HEK293T (cell line): ENCODE measurements at regions not wholly inside any gene's neighbourhood (a gene's known extent, or its start where the extent isn't known, plus 50 kb on each side); places are given as distances from the start of the nearest gene placed in this dataset.

Experiments
- CTCF ChIA-PET: fragments of 350-600 bp; formaldehyde crosslinking; extraction: SDS; loops from one replicate; lab custom pipeline; 2021; ENCODE audit warnings: antibody characterized with exemption, inconsistent platforms; lab: Yijun Ruan, JAX
- POLR2A ChIA-PET: fragments of 350-600 bp; formaldehyde crosslinking; extraction: SDS; loops from one replicate; lab custom pipeline; 2020; ENCODE audit warnings: antibody characterized with exemption, inconsistent platforms; lab: Yijun Ruan, JAX
- DNase-seq: peaks from one replicate; pipeline ENCODE4 v3.0.0; 2012; ENCODE audit warnings: mixed read lengths; ENCODE audit errors: extremely low spot score
- ARNT ChIP-seq: fragments of 450-650 bp; IDR thresholded peaks from 2 replicates; pipeline ENCODE4 v1.6.1; 2017; ENCODE audit warnings: mild to moderate bottlenecking
- BHLHE40 ChIP-seq: fragments of 450-650 bp; IDR thresholded peaks from 2 replicates; pipeline ENCODE4 v1.6.1; 2016; ENCODE audit warnings: mild to moderate bottlenecking, moderate library complexity, borderline replicate concordance
- CTBP1 ChIP-seq: fragments of 450-650 bp; IDR thresholded peaks from 2 replicates; pipeline ENCODE4 v1.6.1; 2016; ENCODE audit warnings: borderline replicate concordance
- ELF4 ChIP-seq: fragments of 450-650 bp; IDR thresholded peaks from 2 replicates; pipeline ENCODE4 v1.6.1; 2017; ENCODE audit warnings: antibody characterized with exemption
- FOXA1 ChIP-seq: fragments of 450-650 bp; IDR thresholded peaks from 2 replicates; pipeline ENCODE4 v1.6.1; 2016; ENCODE audit warnings: mild to moderate bottlenecking
- FOXK2 ChIP-seq: fragments of 450-650 bp; IDR thresholded peaks from 2 replicates; pipeline ENCODE4 v1.6.1; 2016; ENCODE audit warnings: mild to moderate bottlenecking
- FOXM1 ChIP-seq: fragments of 450-650 bp; IDR thresholded peaks from 2 replicates; pipeline ENCODE4 v1.6.1; 2017; ENCODE audit warnings: mild to moderate bottlenecking, borderline replicate concordance
- HDGF ChIP-seq: fragments of 450-650 bp; IDR thresholded peaks from 2 replicates; pipeline ENCODE4 v1.6.1; 2017; ENCODE audit warnings: antibody characterized with exemption, borderline replicate concordance
- L3MBTL2 ChIP-seq: fragments of 450-650 bp; conservative IDR thresholded peaks from 2 replicates; pipeline ENCODE4 v1.6.1; 2016; ENCODE audit warnings: mild to moderate bottlenecking
- LEF1 ChIP-seq: fragments of 450-650 bp; IDR thresholded peaks from 2 replicates; pipeline ENCODE4 v1.6.1; 2017; ENCODE audit warnings: mild to moderate bottlenecking, borderline replicate concordance
- NFRKB ChIP-seq: fragments of 450-650 bp; IDR thresholded peaks from 2 replicates; pipeline ENCODE4 v1.6.1; 2016; ENCODE audit warnings: mild to moderate bottlenecking, moderate library complexity
- PKNOX1 ChIP-seq: fragments of 450-650 bp; IDR thresholded peaks from 2 replicates; pipeline ENCODE4 v1.6.1; 2016
- SP1 ChIP-seq: fragments of 450-650 bp; IDR thresholded peaks from 2 replicates; pipeline ENCODE4 v1.6.1; 2017
- SUZ12 ChIP-seq: fragments of 450-650 bp; IDR thresholded peaks from 2 replicates; pipeline ENCODE4 v1.6.1; 2016; ENCODE audit warnings: mild to moderate bottlenecking
- TARDBP ChIP-seq: fragments of 450-650 bp; IDR thresholded peaks from 2 replicates; pipeline ENCODE4 v1.6.1; 2016
- ZNF384 ChIP-seq: fragments of 450-650 bp; IDR thresholded peaks from 2 replicates; pipeline ENCODE4 v1.6.1; 2016

GRCh38 chr13:23488442-23488841 lies 54.9 kb upstream of the SACS start:
- no peak for TF ChIP-seq FOXM1
- TF ChIP-seq FOXK2: no peak
- no peak for TF ChIP-seq BHLHE40
- TF ChIP-seq LEF1: no peak
- no peak for TF ChIP-seq L3MBTL2
- TF ChIP-seq ZNF384: no peak
- ChIA-PET POLR2A (no interaction called here), CTCF (no interaction called here)
- no peak for DNase-seq

- ChIA-PET CTCF (no interaction called here), POLR2A (no interaction called here)
- DNase-seq: no peak
- TF ChIP-seq SP1: no peak
- no peak for TF ChIP-seq FOXK2
- TF ChIP-seq BHLHE40: no peak
- TF ChIP-seq NFRKB: no peak
- TF ChIP-seq ZNF384: no peak
- TF ChIP-seq LEF1: no peak
These were observed 62.8 kb upstream of the SACS start for GRCh38 chr13:23496255-23496654.

GRCh38 chr13:23497191-23497590 lies 63.7 kb upstream of the SACS start:
- no peak for DNase-seq
- ChIA-PET CTCF (no interaction called here), POLR2A (no interaction called here)
- TF ChIP-seq TARDBP: no peak
- TF ChIP-seq BHLHE40: no peak
- no peak for TF ChIP-seq NFRKB
- TF ChIP-seq PKNOX1: no peak
- TF ChIP-seq CTBP1: no peak
- no peak for TF ChIP-seq LEF1
- no peak for TF ChIP-seq SUZ12
- TF ChIP-seq L3MBTL2: no peak
- no peak for TF ChIP-seq SP1
- no peak for TF ChIP-seq ELF4
- no peak for TF ChIP-seq ZNF384
- TF ChIP-seq HDGF: no peak
- no peak for TF ChIP-seq FOXA1
- no peak for TF ChIP-seq ARNT
- no peak for TF ChIP-seq FOXK2

- ChIA-PET CTCF (no interaction called here), POLR2A (no interaction called here)
- no peak for TF ChIP-seq PKNOX1
- no peak for TF ChIP-seq FOXM1
- TF ChIP-seq LEF1: no peak
- no peak for TF ChIP-seq SP1
- no peak for TF ChIP-seq SUZ12
- no peak for TF ChIP-seq CTBP1
- no peak for TF ChIP-seq ZNF384
- TF ChIP-seq BHLHE40: no peak
- no peak for TF ChIP-seq FOXK2
- no peak for TF ChIP-seq ELF4
- TF ChIP-seq NFRKB: no peak
- no peak for TF ChIP-seq FOXA1
- no peak for TF ChIP-seq L3MBTL2
- TF ChIP-seq TARDBP: no peak
- TF ChIP-seq HDGF: no peak
- TF ChIP-seq ARNT: no peak
- DNase-seq: no peak
These were observed 67.3 kb upstream of the SACS start for GRCh38 chr13:23500849-23501248.

GRCh38 chr13:23504180-23504579 lies 66.0 kb upstream of the TNFRSF19 start:
- no peak for TF ChIP-seq LEF1
- TF ChIP-seq SUZ12: no peak
- TF ChIP-seq FOXM1: no peak
- TF ChIP-seq FOXA1: no peak
- no peak for TF ChIP-seq ARNT
- TF ChIP-seq NFRKB: no peak
- TF ChIP-seq L3MBTL2: no peak
- TF ChIP-seq SP1: no peak
- TF ChIP-seq HDGF: no peak
- TF ChIP-seq FOXK2: no peak
- no peak for TF ChIP-seq CTBP1
- no peak for TF ChIP-seq TARDBP
- TF ChIP-seq ELF4: no peak
- TF ChIP-seq BHLHE40: no peak
- TF ChIP-seq ZNF384: no peak
- no peak for TF ChIP-seq PKNOX1
- POLR2A ChIA-PET: no interaction called here
- CTCF ChIA-PET: interaction anchor here (1.9 kb wide), 1 partner anchor 8 kb away, joined by 5 read pairs; no protein-coding TSS in a partner anchor
- no peak for DNase-seq

- POLR2A ChIA-PET: no interaction called here
- TF ChIP-seq TARDBP (no peak), FOXK2 (no peak), ARNT (no peak), FOXA1 (no peak), L3MBTL2 (no peak), BHLHE40 (no peak), SP1 (no peak), ELF4 (no peak), ZNF384 (no peak), FOXM1 (no peak), LEF1 (no peak), SUZ12 (no peak)
- no peak for DNase-seq
- CTCF ChIA-PET: interaction anchor here (0.6 kb wide), 1 partner anchor 36 kb away, joined by 3 read pairs; no protein-coding TSS in a partner anchor
These were observed 65.2 kb upstream of the TNFRSF19 start for GRCh38 chr13:23505007-23505406.
